ENCODE measurements at regions not wholly inside any gene's neighbourhood (a gene's known extent, or its start where the extent isn't known, plus 50 kb on each side); places are given as distances from the start of the nearest gene placed in this dataset.
"Not testable (repeated sequence)": the region's sequence is repeated elsewhere in the genome, so short reads cannot be mapped to it uniquely, and the experiment has no call there.

DNA sequence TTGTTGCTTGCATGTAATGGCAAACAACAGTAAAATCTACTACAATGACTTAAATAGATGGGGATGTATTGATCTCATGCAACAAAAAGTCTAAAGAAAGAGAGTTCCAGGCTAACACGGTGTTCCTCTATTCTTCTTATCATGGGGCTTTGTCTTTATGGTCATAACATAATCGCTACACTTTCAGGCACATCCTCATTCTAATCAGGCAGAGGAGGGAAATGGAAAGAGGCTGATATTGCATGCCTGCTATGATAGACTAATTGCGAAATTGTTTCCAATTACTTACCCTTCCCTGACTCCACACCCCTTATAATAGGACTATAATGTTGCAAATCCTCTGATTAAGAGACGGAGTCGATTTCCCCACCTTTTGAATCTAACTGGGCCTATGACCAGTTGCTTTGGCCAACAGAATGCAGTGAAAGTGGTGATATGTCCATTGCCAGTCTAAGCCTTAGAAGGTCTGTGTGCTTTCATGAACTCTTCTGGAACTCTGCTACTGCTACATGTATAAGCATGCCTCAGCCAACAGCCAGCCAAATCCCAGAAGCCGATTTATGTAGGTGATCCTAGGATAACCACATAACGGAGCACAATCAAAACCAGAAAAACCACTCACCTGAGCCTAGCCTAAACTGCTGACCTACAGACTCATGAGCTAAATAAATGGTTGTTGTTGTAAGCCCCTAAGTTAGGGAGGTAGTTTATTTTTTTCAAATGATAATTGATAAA is 180.3 kb upstream of the TACR1 start:
- H3K36me3 ChIP-seq = no peaks in the 10 kb centered on the region
- WGBS, 5 donors = 73 to 83% (median 77%) methylated on average over 7 of the region's 7 CpGs
- H3K4me1 ChIP-seq = no peaks in the 10 kb centered on the region
- no peak for TF ChIP-seq POLR2AphosphoS5 (IDR thresholded peaks at IDR 0.05)
- TF ChIP-seq, protein P1, sequence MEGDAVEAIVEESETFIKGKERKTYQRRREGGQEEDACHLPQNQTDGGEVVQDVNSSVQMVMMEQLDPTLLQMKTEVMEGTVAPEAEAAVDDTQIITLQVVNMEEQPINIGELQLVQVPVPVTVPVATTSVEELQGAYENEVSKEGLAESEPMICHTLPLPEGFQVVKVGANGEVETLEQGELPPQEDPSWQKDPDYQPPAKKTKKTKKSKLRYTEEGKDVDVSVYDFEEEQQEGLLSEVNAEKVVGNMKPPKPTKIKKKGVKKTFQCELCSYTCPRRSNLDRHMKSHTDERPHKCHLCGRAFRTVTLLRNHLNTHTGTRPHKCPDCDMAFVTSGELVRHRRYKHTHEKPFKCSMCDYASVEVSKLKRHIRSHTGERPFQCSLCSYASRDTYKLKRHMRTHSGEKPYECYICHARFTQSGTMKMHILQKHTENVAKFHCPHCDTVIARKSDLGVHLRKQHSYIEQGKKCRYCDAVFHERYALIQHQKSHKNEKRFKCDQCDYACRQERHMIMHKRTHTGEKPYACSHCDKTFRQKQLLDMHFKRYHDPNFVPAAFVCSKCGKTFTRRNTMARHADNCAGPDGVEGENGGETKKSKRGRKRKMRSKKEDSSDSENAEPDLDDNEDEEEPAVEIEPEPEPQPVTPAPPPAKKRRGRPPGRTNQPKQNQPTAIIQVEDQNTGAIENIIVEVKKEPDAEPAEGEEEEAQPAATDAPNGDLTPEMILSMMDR (IDR thresholded peaks at IDR 0.05 in 8 of 11, conservative IDR thresholded peaks at IDR 0.05 in 3 of 11) = no peak
- no peak for TF ChIP-seq POLR2A (IDR thresholded peaks at IDR 0.05)
- H3K27me3 ChIP-seq (replicated peaks in 1 of 7) = no peaks in the 10 kb centered on the region
- H3K4me3 ChIP-seq = no peak overlapping the region
- intact Hi-C loops (cut with DNase I; ENCODE audit: low total_unique reads) = no loop called here
- H3K27ac ChIP-seq = no peak overlapping the region
- H3K9me3 ChIP-seq = no peaks in the 10 kb centered on the region
- no peak for DNase-seq

DNA sequence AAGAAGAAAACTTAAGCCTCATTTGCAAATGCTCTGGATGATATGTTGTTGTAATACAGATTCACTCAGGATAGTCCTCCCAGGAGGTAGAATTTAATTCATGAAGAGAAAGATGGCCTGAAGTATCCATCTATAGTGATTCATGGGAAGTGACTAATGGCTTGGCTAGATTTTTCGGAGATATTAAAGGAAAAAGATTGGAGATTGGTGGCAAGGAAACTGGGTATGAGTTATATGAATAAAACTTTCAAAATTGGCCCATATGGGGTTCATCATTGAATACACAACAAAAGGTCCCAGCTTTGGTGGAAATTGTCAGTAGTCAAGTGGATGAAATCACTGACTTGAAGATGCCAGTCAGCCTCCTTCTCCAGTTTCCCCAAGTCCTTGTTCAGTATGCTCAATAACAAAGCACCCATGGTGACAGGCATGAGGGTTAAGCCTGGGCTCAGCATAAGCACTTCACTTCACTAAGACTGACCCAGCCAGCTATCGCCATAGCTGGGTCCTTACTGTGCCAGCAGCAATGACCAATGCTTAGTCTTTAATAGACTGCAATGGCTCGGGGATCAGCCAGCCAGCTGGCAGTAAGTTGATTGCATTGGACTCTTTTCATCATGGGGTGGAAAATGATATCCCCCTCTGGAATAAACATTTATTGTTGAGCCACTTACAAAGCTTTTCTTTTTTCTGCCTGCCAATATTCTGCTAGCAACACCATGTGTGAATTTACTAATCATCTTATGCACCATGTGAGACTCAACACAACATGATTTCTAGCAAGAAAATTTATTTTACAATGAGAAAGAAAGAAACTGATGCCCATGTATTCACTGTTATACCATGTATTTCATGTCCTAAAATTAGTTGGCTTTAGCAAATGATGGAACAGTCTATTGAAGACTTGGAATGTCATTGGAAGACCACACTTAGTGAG is 176.6 kb upstream of the TACR1 start:
- Histone ChIP-seq H3K27me3 (replicated peaks in 1 of 7) (no peaks in the 10 kb centered on the region), H3K4me1 (no peaks in the 10 kb centered on the region), H3K9me3 (peaks cover 0 to 14% (median 3%) of the 10 kb centered on the region in 8 donors), H3K36me3 (no peaks in the 10 kb centered on the region), H3K4me3 (no peak overlapping the region), H3K27ac (no peak overlapping the region)
- intact Hi-C loops (cut with DNase I; ENCODE audit: low total_unique reads) = no loop called here
- TF ChIP-seq POLR2A (IDR thresholded peaks at IDR 0.05) = no peak
- TF ChIP-seq, protein P1 (IDR thresholded peaks at IDR 0.05 in 8 of 11, conservative IDR thresholded peaks at IDR 0.05 in 3 of 11) = no peak
- no peak for TF ChIP-seq POLR2AphosphoS5 (IDR thresholded peaks at IDR 0.05)
- WGBS, 5 donors = 87 to 94% (median 90%) methylated on average over 3 of the region's 3 CpGs
- DNase-seq = no peak

DNA sequence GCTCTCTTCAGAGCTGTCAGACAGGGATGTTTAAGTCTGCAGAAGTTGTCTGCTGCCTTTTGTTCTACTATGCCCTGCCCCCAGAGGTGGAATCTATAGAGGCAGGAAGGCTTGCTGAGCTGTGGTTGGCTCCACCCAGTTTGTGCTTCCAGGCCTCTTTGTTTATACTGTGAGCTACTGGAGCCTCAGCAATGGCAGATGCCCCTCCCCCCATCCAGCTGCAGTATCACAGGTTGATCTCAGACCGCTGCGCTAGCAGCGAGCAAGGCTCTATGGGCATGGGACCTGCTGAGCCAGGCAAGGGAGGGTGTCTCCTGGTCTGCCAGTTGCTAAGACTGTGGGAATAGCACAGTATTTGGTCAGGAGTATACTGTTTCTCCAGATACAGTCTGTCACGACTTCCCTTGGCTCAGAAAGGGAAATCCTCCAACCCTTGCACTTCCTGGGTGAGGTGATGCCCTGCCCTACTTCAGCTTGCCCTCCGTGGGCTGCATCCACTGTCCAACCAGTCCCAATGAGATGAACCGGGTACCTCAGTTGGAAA is 175.2 kb upstream of the TACR1 start:
- H3K27ac ChIP-seq; H3K27me3 ChIP-seq (replicated peaks in 1 of 7); H3K4me1 ChIP-seq; intact Hi-C loops (cut with DNase I; ENCODE audit: low total_unique reads); H3K36me3 ChIP-seq; H3K4me3 ChIP-seq; DNase-seq: not testable (repeated sequence)
- peaks cover 0 to 23% (median 13%) of the 10 kb centered on the region in 8 donors for H3K9me3 ChIP-seq
- WGBS, 5 donors = 64 to 75% (median 71%) methylated on average over 3 to 6 of the region's 6 CpGs

DNA sequence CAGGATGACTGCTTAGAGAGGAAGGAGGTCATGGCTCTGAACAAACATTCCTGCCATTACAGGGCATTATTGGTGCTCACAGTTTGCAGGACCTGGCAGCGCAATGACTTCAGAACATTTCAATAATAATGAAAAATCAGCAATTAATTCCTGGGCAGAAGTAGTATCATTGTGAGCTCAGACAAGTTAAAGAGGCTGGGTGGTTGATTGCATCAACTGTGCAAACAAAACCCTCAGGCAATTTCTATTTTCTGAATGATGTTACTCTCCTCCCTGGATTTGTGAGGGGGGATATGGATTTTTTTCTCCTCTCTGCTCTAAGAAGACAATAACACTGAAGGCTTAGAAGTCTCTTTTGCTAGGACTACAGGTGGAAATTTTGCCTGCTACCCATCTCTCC is 168.1 kb upstream of the TACR1 start:
- Histone ChIP-seq H3K9me3 (peaks cover 0 to 21% (median 11%) of the 10 kb centered on the region in 8 donors), H3K4me3 (no peak overlapping the region), H3K36me3 (no peaks in the 10 kb centered on the region), H3K27ac (no peak overlapping the region), H3K27me3 (replicated peaks in 1 of 7) (no peaks in the 10 kb centered on the region), H3K4me1 (no peaks in the 10 kb centered on the region)
- TF ChIP-seq POLR2A (IDR thresholded peaks at IDR 0.05) = no peak
- no peak for TF ChIP-seq POLR2AphosphoS5 (IDR thresholded peaks at IDR 0.05)
- TF ChIP-seq, protein P1 (IDR thresholded peaks at IDR 0.05 in 8 of 11, conservative IDR thresholded peaks at IDR 0.05 in 3 of 11) = no peak
- 39 to 100% (median 93%) methylated on average over 1 of the region's 1 CpG for WGBS, 5 donors
- intact Hi-C loops (cut with DNase I; ENCODE audit: low total_unique reads) = no loop called here
- no peak for DNase-seq

Data from spleen (tissue), 11 donors.